Chondrocyte (in vitro differentiated cells): ENCODE measurements at regions not wholly inside any gene's neighbourhood (a gene's known extent, or its start where the extent isn't known, plus 50 kb on each side); places are given as distances from the start of the nearest gene placed in this dataset.

ENCODE experiments used
- DNase-seq: peaks from one replicate; pipeline ENCODE4 v3.0.0; 2021; ENCODE audit warnings: mixed read lengths, low spot score
- H3K27ac Mint-ChIP-seq: one replicate; pipeline ENCODE4 v1.8.0; 2021; ENCODE audit warnings: mild to moderate bottlenecking, moderate library complexity, mixed read lengths; ENCODE audit not compliant: unreplicated experiment
- H3K27me3 Mint-ChIP-seq: 2 replicates; pipeline ENCODE4 v1.8.0; 2021; ENCODE audit warnings: low read depth, mixed read lengths
- H3K36me3 Mint-ChIP-seq: 2 replicates; pipeline ENCODE4 v1.8.0; 2021; ENCODE audit warnings: low read depth, mixed read lengths
- H3K4me1 Mint-ChIP-seq: 2 replicates; pipeline ENCODE4 v1.8.0; 2021; ENCODE audit warnings: low read depth, mild to moderate bottlenecking, mixed read lengths
- H3K4me3 Mint-ChIP-seq: one replicate; pipeline ENCODE4 v1.8.0; 2021; ENCODE audit warnings: mild to moderate bottlenecking, moderate library complexity, mixed read lengths; ENCODE audit not compliant: unreplicated experiment
- H3K9me3 Mint-ChIP-seq: 2 replicates; pipeline ENCODE4 v1.8.0; 2021; ENCODE audit warnings: low read depth, mixed read lengths
- CTCF ChIP-seq: fragments of 200-600 bp; sonication (generic); IDR thresholded peaks from 2 replicates; pipeline ENCODE4 v1.5.0; 2021; ENCODE audit warnings: antibody characterized with exemption, mild to moderate bottlenecking, moderate library complexity

- H3K4me3 Mint-ChIP-seq, result peak overlapping the region; percentile 48
- DNase-seq, result no peak
- H3K36me3 Mint-ChIP-seq, result no peaks in the 10 kb centered on the region
- peaks cover 50% of the 10 kb centered on the region for H3K4me1 Mint-ChIP-seq
- H3K27ac Mint-ChIP-seq, result peak overlapping the region; percentile 92
- TF ChIP-seq CTCF, result peak; percentile 45
- H3K9me3 Mint-ChIP-seq, result no peaks in the 10 kb centered on the region
- H3K27me3 Mint-ChIP-seq, result no peaks in the 10 kb centered on the region
These were observed 197.6 kb upstream of the ZNF32 start for GRCh38 chr10:43846187-43846680.

- TF ChIP-seq CTCF, result no peak
- Mint-ChIP-seq H3K27me3 (no peaks in the 10 kb centered on the region), H3K36me3 (no peaks in the 10 kb centered on the region), H3K4me1 (peaks cover 50% of the 10 kb centered on the region), H3K9me3 (no peaks in the 10 kb centered on the region), H3K4me3 (no peak overlapping the region), H3K27ac (peak overlapping the region; percentile 58)
- no peak for DNase-seq
These were observed 196.4 kb upstream of the ZNF32 start for GRCh38 chr10:43845121-43845520.

GRCh38 chr10:43844221-43844620, 195.5 kb upstream of the ZNF32 start:
- Mint-ChIP-seq H3K36me3 (no peaks in the 10 kb centered on the region), H3K27me3 (no peaks in the 10 kb centered on the region), H3K4me1 (peaks cover 50% of the 10 kb centered on the region), H3K4me3 (no peak overlapping the region), H3K9me3 (no peaks in the 10 kb centered on the region), H3K27ac (peak overlapping the region; percentile 29)
- DNase-seq, result no peak
- TF ChIP-seq CTCF, result no peak

GRCh38 chr10:43843321-43844101, 194.8 kb upstream of the ZNF32 start:
- Mint-ChIP-seq H3K4me1 (peaks cover 50% of the 10 kb centered on the region), H3K9me3 (no peaks in the 10 kb centered on the region), H3K4me3 (no peak overlapping the region)

GRCh38 chr10:43842496-43842895, 193.8 kb upstream of the ZNF32 start:
- no peak for DNase-seq
- H3K36me3 Mint-ChIP-seq, result no peaks in the 10 kb centered on the region
- no peaks in the 10 kb centered on the region for H3K9me3 Mint-ChIP-seq
- peaks cover 50% of the 10 kb centered on the region for H3K4me1 Mint-ChIP-seq
- H3K27me3 Mint-ChIP-seq, result no peaks in the 10 kb centered on the region
- H3K4me3 Mint-ChIP-seq, result no peak overlapping the region
- no peak for TF ChIP-seq CTCF
- no peak overlapping the region for H3K27ac Mint-ChIP-seq

More at GRCh38 chr10:43843321-43844101, 194.8 kb upstream of the ZNF32 start:
- DNase-seq, result no peak
- no peaks in the 10 kb centered on the region for H3K27me3 Mint-ChIP-seq
- no peaks in the 10 kb centered on the region for H3K36me3 Mint-ChIP-seq
- no peak for TF ChIP-seq CTCF
- H3K27ac Mint-ChIP-seq, result peak overlapping the region; percentile 82
